HFFc6 (cell line): ENCODE measurements at regions not wholly inside any gene's neighbourhood (a gene's known extent, or its start where the extent isn't known, plus 50 kb on each side); places are given as distances from the start of the nearest gene placed in this dataset.

Experiments
- DNase-seq: peaks from one replicate; pipeline ENCODE4 v3.0.0-alpha.2; 2018
- H3K27ac Mint-ChIP-seq: 2 replicates; pipeline ENCODE4 v1.8.0; 2020; ENCODE audit warnings: mild to moderate bottlenecking, mixed read lengths
- H3K27me3 Mint-ChIP-seq: 2 replicates; pipeline ENCODE4 v1.8.0; 2021; ENCODE audit warnings: mild to moderate bottlenecking, moderate library complexity, mixed read lengths; ENCODE audit not compliant: insufficient read depth
- H3K36me3 Mint-ChIP-seq: 2 replicates; pipeline ENCODE4 v1.8.0; 2021; ENCODE audit warnings: low read depth, mixed read lengths
- H3K4me1 Mint-ChIP-seq: 2 replicates; pipeline ENCODE4 v1.8.0; 2020; ENCODE audit warnings: low read depth, mixed read lengths
- H3K4me3 Mint-ChIP-seq: 2 replicates; pipeline ENCODE4 v1.8.0; 2020; ENCODE audit warnings: mild to moderate bottlenecking, moderate library complexity, mixed read lengths
- H3K9me3 Mint-ChIP-seq: 2 replicates; pipeline ENCODE4 v1.8.0; 2020; ENCODE audit warnings: mild to moderate bottlenecking, mixed read lengths
- TF ChIP-seq, protein P1 (sequence below): fragments of 200-600 bp; sonication (generic); IDR thresholded peaks from 2 replicates; pipeline ENCODE4 v1.5.0; 2021; ENCODE audit warnings: antibody characterized with exemption, mild to moderate bottlenecking

- TF ChIP-seq, protein P1, sequence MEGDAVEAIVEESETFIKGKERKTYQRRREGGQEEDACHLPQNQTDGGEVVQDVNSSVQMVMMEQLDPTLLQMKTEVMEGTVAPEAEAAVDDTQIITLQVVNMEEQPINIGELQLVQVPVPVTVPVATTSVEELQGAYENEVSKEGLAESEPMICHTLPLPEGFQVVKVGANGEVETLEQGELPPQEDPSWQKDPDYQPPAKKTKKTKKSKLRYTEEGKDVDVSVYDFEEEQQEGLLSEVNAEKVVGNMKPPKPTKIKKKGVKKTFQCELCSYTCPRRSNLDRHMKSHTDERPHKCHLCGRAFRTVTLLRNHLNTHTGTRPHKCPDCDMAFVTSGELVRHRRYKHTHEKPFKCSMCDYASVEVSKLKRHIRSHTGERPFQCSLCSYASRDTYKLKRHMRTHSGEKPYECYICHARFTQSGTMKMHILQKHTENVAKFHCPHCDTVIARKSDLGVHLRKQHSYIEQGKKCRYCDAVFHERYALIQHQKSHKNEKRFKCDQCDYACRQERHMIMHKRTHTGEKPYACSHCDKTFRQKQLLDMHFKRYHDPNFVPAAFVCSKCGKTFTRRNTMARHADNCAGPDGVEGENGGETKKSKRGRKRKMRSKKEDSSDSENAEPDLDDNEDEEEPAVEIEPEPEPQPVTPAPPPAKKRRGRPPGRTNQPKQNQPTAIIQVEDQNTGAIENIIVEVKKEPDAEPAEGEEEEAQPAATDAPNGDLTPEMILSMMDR: no peak
- no peak overlapping the region for H3K27ac Mint-ChIP-seq
- no peak overlapping the region for H3K4me3 Mint-ChIP-seq
- peaks cover 1% of the 10 kb centered on the region; the same call in 1 of the 2 replicates for H3K27me3 Mint-ChIP-seq
- no peak for DNase-seq
- H3K36me3 Mint-ChIP-seq: 0 out of 2 replicates have a peak, but pooled peaks cover 4% of the 10 kb centered on the region
- peaks cover 45% of the 10 kb centered on the region for H3K9me3 Mint-ChIP-seq
- H3K4me1 Mint-ChIP-seq: no peaks in the 10 kb centered on the region
These were observed 563.5 kb downstream of the BUD13 start for GRCh38 chr11:116209255-116209654.

- no peak overlapping the region for H3K4me3 Mint-ChIP-seq
These were observed 565.2 kb downstream of the BUD13 start for GRCh38 chr11:116207421-116208141.

GRCh38 chr11:116207019-116207418, 565.8 kb downstream of the BUD13 start:
- DNase-seq: no peak
- peaks cover 1% of the 10 kb centered on the region; the same call in 1 of the 2 replicates for H3K27me3 Mint-ChIP-seq
- TF ChIP-seq, protein P1: no peak
- H3K27ac Mint-ChIP-seq: no peak overlapping the region
- H3K36me3 Mint-ChIP-seq: 0 out of 2 replicates have a peak, but pooled peaks cover 4% of the 10 kb centered on the region
- H3K4me1 Mint-ChIP-seq: no peaks in the 10 kb centered on the region
- H3K4me3 Mint-ChIP-seq: no peak overlapping the region
- H3K9me3 Mint-ChIP-seq: peaks cover 52% of the 10 kb centered on the region

More at GRCh38 chr11:116207421-116208141, 565.2 kb downstream of the BUD13 start:
- Mint-ChIP-seq H3K27me3 (peaks cover 1% of the 10 kb centered on the region; the same call in 1 of the 2 replicates), H3K36me3 (0 out of 2 replicates have a peak, but pooled peaks cover 4% of the 10 kb centered on the region), H3K9me3 (peaks cover 51% of the 10 kb centered on the region), H3K27ac (no peak overlapping the region), H3K4me1 (no peaks in the 10 kb centered on the region)
- no peak for DNase-seq
- TF ChIP-seq, protein P1: no peak

GRCh38 chr11:116202922-116203321, 569.9 kb downstream of the BUD13 start:
- H3K27me3 Mint-ChIP-seq: peaks cover 5% of the 10 kb centered on the region
- peaks cover 44% of the 10 kb centered on the region for H3K9me3 Mint-ChIP-seq
- no peak overlapping the region for H3K27ac Mint-ChIP-seq
- TF ChIP-seq, protein P1: no peak
- no peak overlapping the region for H3K4me3 Mint-ChIP-seq
- no peak for DNase-seq
- H3K36me3 Mint-ChIP-seq: no peaks in the 10 kb centered on the region
- H3K4me1 Mint-ChIP-seq: no peaks in the 10 kb centered on the region

DNA sequence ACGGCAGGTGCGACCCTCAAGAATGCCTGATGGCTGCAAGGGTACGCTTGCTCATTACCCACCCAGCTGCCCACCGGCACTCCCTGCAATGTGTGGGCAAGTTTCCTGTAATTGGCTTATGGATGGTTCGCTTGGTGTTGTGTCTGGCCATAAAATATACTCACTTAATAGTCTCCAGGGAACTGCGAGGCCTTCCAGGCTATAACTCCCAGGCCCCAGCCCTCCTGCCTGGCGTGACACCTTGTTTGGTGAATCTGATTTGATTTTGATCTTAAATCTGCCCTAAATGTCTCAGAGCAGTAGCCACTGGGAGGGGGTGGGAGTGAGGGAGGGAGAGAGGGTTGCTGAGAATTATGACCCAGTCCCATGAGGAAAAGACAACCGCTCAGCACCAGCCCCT, 572.2 kb downstream of the BUD13 start:
- no peaks in the 10 kb centered on the region for H3K36me3 Mint-ChIP-seq
- peaks cover 42% of the 10 kb centered on the region for H3K9me3 Mint-ChIP-seq
- no peaks in the 10 kb centered on the region for H3K4me1 Mint-ChIP-seq
- TF ChIP-seq, protein P1: no peak
- DNase-seq: no peak
- H3K27me3 Mint-ChIP-seq: peaks cover 5% of the 10 kb centered on the region
- H3K4me3 Mint-ChIP-seq: no peak overlapping the region
- H3K27ac Mint-ChIP-seq: no peak overlapping the region
